MCF 10A (cell line): ENCODE measurements at regions not wholly inside any gene's neighbourhood (a gene's known extent, or its start where the extent isn't known, plus 50 kb on each side); places are given as distances from the start of the nearest gene placed in this dataset.

Experiments used
- BruUV-seq: library from RNA; stranded (reverse); fragments of 400-500 nt; replicated peaks from 2 replicates; lab custom pipeline; 2021; lab: Mats Ljungman, UMichigan
- CTCF ChIA-PET: fragments of 300-600 bp; sonication (Branson Sonifier 250); formaldehyde crosslinking; extraction: SDS; loops from one replicate; lab custom pipeline; 2021; ENCODE audit warnings: antibody characterized with exemption, inconsistent platforms; lab: Yijun Ruan, JAX
- POLR2A ChIA-PET: fragments of 300-600, 350-650 bp; sonication (Branson Sonifier 250); formaldehyde crosslinking; extraction: SDS; loops from one replicate; lab custom pipeline; 2020; ENCODE audit warnings: antibody characterized with exemption, inconsistent platforms; lab: Yijun Ruan, JAX
- DNase-seq: peaks from one replicate; pipeline ENCODE4 v3.0.0-alpha.2; 2018; ENCODE audit not compliant: unreplicated experiment
- H3K27ac Mint-ChIP-seq: one replicate; pipeline ENCODE4 v1.8.0; 2022; ENCODE audit warnings: mild to moderate bottlenecking, low read depth, mixed read lengths; ENCODE audit not compliant: unreplicated experiment
- H3K27me3 Mint-ChIP-seq: one replicate; pipeline ENCODE4 v1.8.0; 2022; ENCODE audit warnings: mixed read lengths; ENCODE audit not compliant: insufficient read depth, unreplicated experiment
- H3K36me3 Mint-ChIP-seq: one replicate; pipeline ENCODE4 v1.8.0; 2022; ENCODE audit warnings: mild to moderate bottlenecking, moderate library complexity, mixed read lengths; ENCODE audit not compliant: insufficient read depth, unreplicated experiment
- H3K4me1 Mint-ChIP-seq: one replicate; pipeline ENCODE4 v1.8.0; 2022; ENCODE audit warnings: mixed read lengths; ENCODE audit not compliant: insufficient read depth, unreplicated experiment
- H3K4me3 Mint-ChIP-seq: one replicate; pipeline ENCODE4 v1.8.0; 2022; ENCODE audit warnings: mild to moderate bottlenecking, moderate library complexity, mixed read lengths; ENCODE audit not compliant: unreplicated experiment
- H3K9me3 Mint-ChIP-seq: one replicate; pipeline ENCODE4 v1.8.0; 2022; ENCODE audit warnings: mixed read lengths; ENCODE audit not compliant: unreplicated experiment
- intact Hi-C: fragments of 100-400 bp; cut with micrococcal nuclease; formaldehyde crosslinking; loops from 2 replicates; pipeline ENCODE4 v1.14.1; 2022
- TF ChIP-seq, protein P1 (sequence below): fragments of 200-600 bp; IDR thresholded peaks from one replicate; pipeline ENCODE4 v1.8.0; 2022; ENCODE audit warnings: antibody characterized with exemption, mild to moderate bottlenecking; ENCODE audit not compliant: unreplicated experiment

DNA sequence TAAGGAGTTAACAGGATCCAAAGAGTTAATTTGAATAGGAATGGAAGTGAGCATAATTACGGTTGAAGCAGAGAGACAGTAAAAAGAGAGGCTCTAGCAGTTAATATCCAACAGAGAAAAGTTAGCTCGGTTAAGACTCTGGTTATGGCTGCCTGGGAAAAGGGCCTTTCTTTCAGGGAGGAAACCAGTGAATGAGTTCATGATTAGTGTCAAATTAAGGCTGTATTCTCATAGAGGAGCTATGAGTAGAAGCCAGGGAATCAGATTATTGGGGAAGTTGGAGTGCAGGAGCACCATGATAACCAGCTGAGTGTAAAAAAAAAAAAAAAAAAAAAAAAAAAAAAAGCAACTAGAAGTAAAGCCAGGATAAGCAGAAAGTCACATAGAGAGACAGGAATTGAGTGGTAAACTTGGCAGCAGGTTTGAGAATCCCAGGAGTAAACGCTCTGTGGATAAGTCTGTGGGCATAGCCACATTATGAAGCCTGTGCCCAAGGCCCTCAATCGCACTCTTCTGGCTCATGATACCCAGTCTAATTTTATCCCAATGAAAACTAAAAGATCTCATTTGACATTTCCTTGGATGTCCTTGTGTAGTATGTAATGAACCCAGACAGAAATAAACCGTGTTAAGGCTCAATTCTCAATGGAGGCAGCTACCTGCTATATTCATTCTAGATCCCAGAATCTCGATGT is 372.6 kb upstream of the MPDZ start:
- no TSS peak for BruUV-seq
- DNase-seq: no peak
- intact Hi-C loops: no loop called here
- H3K27ac Mint-ChIP-seq: no peak overlapping the region
- H3K27me3 Mint-ChIP-seq: no peaks in the 10 kb centered on the region
- H3K4me3 Mint-ChIP-seq: no peak overlapping the region
- H3K4me1 Mint-ChIP-seq: no peaks in the 10 kb centered on the region
- H3K36me3 Mint-ChIP-seq: no peaks in the 10 kb centered on the region
- ChIA-PET CTCF (interaction anchor here (0.6 to 1.3 kb wide), 3 partner anchors 35 to 784 kb away, joined by 3 to 4 read pairs (median 3); no protein-coding TSS in a partner anchor), POLR2A (interaction anchor here (0.7 to 0.9 kb wide), 2 partner anchors 9 to 728 kb away, joined by 3 to 4 read pairs; no protein-coding TSS in a partner anchor)
- peaks cover 7% of the 10 kb centered on the region for H3K9me3 Mint-ChIP-seq
- TF ChIP-seq, protein P1, sequence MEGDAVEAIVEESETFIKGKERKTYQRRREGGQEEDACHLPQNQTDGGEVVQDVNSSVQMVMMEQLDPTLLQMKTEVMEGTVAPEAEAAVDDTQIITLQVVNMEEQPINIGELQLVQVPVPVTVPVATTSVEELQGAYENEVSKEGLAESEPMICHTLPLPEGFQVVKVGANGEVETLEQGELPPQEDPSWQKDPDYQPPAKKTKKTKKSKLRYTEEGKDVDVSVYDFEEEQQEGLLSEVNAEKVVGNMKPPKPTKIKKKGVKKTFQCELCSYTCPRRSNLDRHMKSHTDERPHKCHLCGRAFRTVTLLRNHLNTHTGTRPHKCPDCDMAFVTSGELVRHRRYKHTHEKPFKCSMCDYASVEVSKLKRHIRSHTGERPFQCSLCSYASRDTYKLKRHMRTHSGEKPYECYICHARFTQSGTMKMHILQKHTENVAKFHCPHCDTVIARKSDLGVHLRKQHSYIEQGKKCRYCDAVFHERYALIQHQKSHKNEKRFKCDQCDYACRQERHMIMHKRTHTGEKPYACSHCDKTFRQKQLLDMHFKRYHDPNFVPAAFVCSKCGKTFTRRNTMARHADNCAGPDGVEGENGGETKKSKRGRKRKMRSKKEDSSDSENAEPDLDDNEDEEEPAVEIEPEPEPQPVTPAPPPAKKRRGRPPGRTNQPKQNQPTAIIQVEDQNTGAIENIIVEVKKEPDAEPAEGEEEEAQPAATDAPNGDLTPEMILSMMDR: no peak

DNA sequence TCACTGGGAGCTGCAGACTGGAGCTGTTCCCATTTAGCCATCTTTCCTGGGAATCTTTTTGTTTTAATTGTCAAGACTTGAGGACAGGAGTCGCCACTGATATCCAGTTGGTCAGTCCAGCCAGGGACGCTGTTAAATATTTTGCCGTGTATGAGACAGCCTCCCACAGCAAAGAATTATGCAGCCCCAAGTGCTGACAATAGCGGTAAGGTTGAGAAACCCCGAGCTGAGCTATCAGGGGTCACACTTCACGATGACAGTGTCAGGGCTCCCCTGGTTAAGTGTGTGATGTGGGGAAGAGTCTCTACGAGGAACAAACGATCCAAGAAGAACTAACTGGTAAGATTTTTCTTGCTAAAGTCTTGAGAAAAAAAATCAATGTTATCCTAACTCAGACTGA is 372.0 kb upstream of the MPDZ start:
- no TSS peak for BruUV-seq
- CTCF ChIA-PET: interaction anchor here (0.6 to 1.3 kb wide), 2 partner anchors 35 to 922 kb away, joined by 3 to 4 read pairs; no protein-coding TSS in a partner anchor

DNA sequence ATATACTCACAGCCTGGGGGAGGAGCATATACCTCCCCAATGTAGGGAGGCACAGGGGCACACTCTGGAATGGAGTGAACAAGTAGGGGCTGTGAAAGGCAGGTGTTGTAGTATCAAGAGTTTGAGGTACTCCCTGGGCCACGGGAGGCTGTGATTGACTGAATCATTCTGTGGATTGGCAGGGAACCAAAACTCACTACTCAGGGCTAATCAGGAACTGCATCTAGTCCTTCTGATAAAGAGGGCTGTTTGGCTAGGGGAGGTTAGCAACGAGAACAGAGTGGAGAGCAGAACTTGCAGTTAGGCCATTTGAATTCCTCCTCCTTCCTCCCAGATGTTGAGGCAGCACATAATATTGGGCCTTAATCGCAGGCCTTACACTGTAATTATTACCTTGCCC is 369.2 kb upstream of the MPDZ start:
- POLR2A ChIA-PET: no interaction called here
- Mint-ChIP-seq H3K4me3 (no peak overlapping the region), H3K4me1 (no peaks in the 10 kb centered on the region), H3K36me3 (no peaks in the 10 kb centered on the region), H3K27ac (no peak overlapping the region), H3K9me3 (peaks cover 7% of the 10 kb centered on the region), H3K27me3 (no peaks in the 10 kb centered on the region)
- TF ChIP-seq, protein P1: no peak
- CTCF ChIA-PET: interaction anchor here (0.7 kb wide), 1 partner anchor 385 kb away, joined by 3 read pairs; no protein-coding TSS in a partner anchor
- intact Hi-C loops: no loop called here
- BruUV-seq: no TSS peak
- DNase-seq: peak; percentile 24

More for the DNA sequence above, 372.0 kb upstream of the MPDZ start:
- POLR2A ChIA-PET: interaction anchor here (0.7 kb wide), 1 partner anchor 728 kb away, joined by 4 read pairs; no protein-coding TSS in a partner anchor
- no peak for DNase-seq
- Mint-ChIP-seq H3K4me1 (no peaks in the 10 kb centered on the region), H3K27me3 (no peaks in the 10 kb centered on the region), H3K4me3 (no peak overlapping the region), H3K9me3 (peaks cover 7% of the 10 kb centered on the region), H3K36me3 (no peaks in the 10 kb centered on the region), H3K27ac (no peak overlapping the region)
- intact Hi-C loops: no loop called here
- TF ChIP-seq, protein P1: no peak

DNA sequence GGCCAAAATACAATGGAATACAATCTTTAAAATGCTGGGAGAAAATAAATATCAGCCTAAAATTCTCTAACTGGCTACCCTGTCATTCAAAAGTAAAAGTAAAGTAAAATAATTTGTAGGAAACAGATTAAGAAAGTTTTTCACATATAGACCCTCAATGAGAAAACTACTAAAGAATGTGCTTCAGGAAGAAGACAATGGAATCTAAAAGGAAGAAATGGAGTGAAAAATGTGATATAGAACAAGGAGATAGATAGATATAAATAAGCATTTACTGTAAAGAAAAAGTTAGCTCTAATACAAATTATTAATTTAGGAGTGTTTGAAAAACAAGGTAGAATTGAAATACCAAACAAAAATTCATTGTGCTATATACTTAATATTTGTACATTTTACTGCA is 368.6 kb upstream of the MPDZ start:
- Mint-ChIP-seq H3K4me1 (no peaks in the 10 kb centered on the region), H3K27ac (no peak overlapping the region), H3K4me3 (no peak overlapping the region), H3K9me3 (peaks cover 7% of the 10 kb centered on the region), H3K36me3 (no peaks in the 10 kb centered on the region), H3K27me3 (no peaks in the 10 kb centered on the region)
- BruUV-seq: no TSS peak
- no peak for DNase-seq
- ChIA-PET POLR2A (no interaction called here), CTCF (no interaction called here)
- TF ChIP-seq, protein P1: no peak
- intact Hi-C loops: no loop called here
